AG04449 (cell line): ENCODE measurements at regions not wholly inside any gene's neighbourhood (a gene's known extent, or its start where the extent isn't known, plus 50 kb on each side); places are given as distances from the start of the nearest gene placed in this dataset.

ENCODE experiments used
- CTCF ChIA-PET: fragments of 350-600 bp; formaldehyde crosslinking; extraction: SDS; loops from one replicate; lab custom pipeline; 2021; ENCODE audit warnings: antibody characterized with exemption; lab: Yijun Ruan, JAX
- POLR2A ChIA-PET: fragments of 400-600, 350-600 bp; formaldehyde crosslinking; extraction: SDS; loops from one replicate; lab custom pipeline; 2020; ENCODE audit warnings: antibody characterized with exemption, inconsistent platforms; lab: Yijun Ruan, JAX
- DNase-seq: peaks from one replicate; pipeline ENCODE4 v3.0.0-alpha.2; 2010; ENCODE audit warnings: low read depth, low spot score
- H3K4me3 ChIP-seq: 2 replicates; pipeline ENCODE4 v1.5.1; 2011; ENCODE audit warnings: low read depth, mild to moderate bottlenecking, control low read depth, low read length
- CTCF ChIP-seq: IDR thresholded peaks from one replicate; pipeline ENCODE4 v1.5.1; 2011; ENCODE audit warnings: mild to moderate bottlenecking, moderate library complexity, low read length, control low read depth, inconsistent platforms; ENCODE audit not compliant: insufficient read depth; ENCODE audit errors: missing control alignments

GRCh38 chr6:86563197-86563596 is 374.1 kb upstream of the HTR1E start:
- no peak for TF ChIP-seq CTCF
- no peak for DNase-seq
- CTCF ChIA-PET: no interaction called here
- POLR2A ChIA-PET: no interaction called here
- H3K4me3 ChIP-seq: no peak overlapping the region

GRCh38 chr6:86558318-86558717 is 379.0 kb upstream of the HTR1E start:
- TF ChIP-seq CTCF: no peak
- CTCF ChIA-PET: no interaction called here
- H3K4me3 ChIP-seq: no peak overlapping the region
- no peak for DNase-seq
- POLR2A ChIA-PET: no interaction called here

- ChIA-PET CTCF (no interaction called here), POLR2A (no interaction called here)
- no peak overlapping the region for H3K4me3 ChIP-seq
- TF ChIP-seq CTCF: no peak
- no peak for DNase-seq
These were observed 400.0 kb upstream of the HTR1E start for GRCh38 chr6:86537292-86537861.

- DNase-seq: no peak
- ChIA-PET CTCF (no interaction called here), POLR2A (no interaction called here)
- TF ChIP-seq CTCF: no peak
- no peak overlapping the region for H3K4me3 ChIP-seq
These were observed 401.2 kb upstream of the HTR1E start for GRCh38 chr6:86536121-86536520.

- ChIA-PET POLR2A (no interaction called here), CTCF (no interaction called here)
- no peak overlapping the region for H3K4me3 ChIP-seq
- no peak for TF ChIP-seq CTCF
- DNase-seq: no peak
These were observed 402.2 kb upstream of the HTR1E start for GRCh38 chr6:86535100-86535499.

- no peak for TF ChIP-seq CTCF
- no peak for DNase-seq
- CTCF ChIA-PET: no interaction called here
- POLR2A ChIA-PET: no interaction called here
- H3K4me3 ChIP-seq: no peak overlapping the region
These were observed 407.7 kb upstream of the HTR1E start for GRCh38 chr6:86529635-86530034.
